ENCODE measurements at regions not wholly inside any gene's neighbourhood (a gene's known extent, or its start where the extent isn't known, plus 50 kb on each side); places are given as distances from the start of the nearest gene placed in this dataset.

DNA sequence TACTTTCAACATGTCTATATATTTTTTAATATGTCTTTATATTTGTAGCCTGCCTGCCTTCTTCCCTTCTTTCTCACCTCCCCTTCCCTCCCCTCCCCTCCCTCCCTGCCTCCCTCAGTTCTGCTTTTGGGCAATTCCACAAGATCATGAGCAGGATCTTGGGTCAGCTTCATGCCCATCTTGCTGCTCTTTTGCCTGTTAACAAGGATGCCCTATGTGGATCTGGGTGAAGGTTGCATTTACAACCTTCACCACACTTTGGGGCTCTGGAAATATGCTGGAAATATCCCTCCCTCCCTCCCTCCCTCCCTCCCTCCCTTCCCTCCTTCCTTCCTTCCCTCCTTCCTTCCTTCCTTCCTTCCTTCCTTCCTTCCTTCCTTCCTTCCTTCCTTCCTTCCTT, 334.1 kb upstream of the FAM98A start:
- H3K4me1 Mint-ChIP-seq (ENCODE audit: low read depth, unreplicated experiment): no peaks in the 10 kb centered on the region
- Histone ChIP-seq H3K79me2 (ENCODE audit: insufficient read depth, low read length) (no peaks in the 10 kb centered on the region), H4K20me1 (ENCODE audit: insufficient read depth, low read length) (no peaks in the 10 kb centered on the region), H3K9me3 (ENCODE audit: insufficient read depth, low read depth, low read length) (no peaks in the 10 kb centered on the region), H3K4me3 (ENCODE audit: insufficient read depth, low read depth, low read length) (no peak overlapping the region), H2AFZ (ENCODE audit: low read depth, low read length) (no peak overlapping the region), H3K4me1 (ENCODE audit: insufficient read depth, low read length) (no peaks in the 10 kb centered on the region), H3K27me3 (ENCODE audit: insufficient read depth, low read length) (no peaks in the 10 kb centered on the region), H3K36me3 (ENCODE audit: insufficient read depth, low read length) (no peaks in the 10 kb centered on the region), H3K9ac (ENCODE audit: low read length) (no peak overlapping the region), H3K27ac (ENCODE audit: low read depth, low read length) (no peak overlapping the region), H3K4me2 (ENCODE audit: low read length) (no peak overlapping the region)
- no peaks in the 10 kb centered on the region for H3K9me3 Mint-ChIP-seq (ENCODE audit: unreplicated experiment)
- no peaks in the 10 kb centered on the region for H3K36me3 Mint-ChIP-seq (ENCODE audit: low read depth, unreplicated experiment)
- FAIRE-seq (no peak), DNase-seq (ENCODE audit: low read depth) (no peak)
- H3K27ac Mint-ChIP-seq (ENCODE audit: unreplicated experiment): no peak overlapping the region
- no peaks in the 10 kb centered on the region for H3K27me3 Mint-ChIP-seq (ENCODE audit: low read depth, unreplicated experiment)
- TF ChIP-seq, protein P1, sequence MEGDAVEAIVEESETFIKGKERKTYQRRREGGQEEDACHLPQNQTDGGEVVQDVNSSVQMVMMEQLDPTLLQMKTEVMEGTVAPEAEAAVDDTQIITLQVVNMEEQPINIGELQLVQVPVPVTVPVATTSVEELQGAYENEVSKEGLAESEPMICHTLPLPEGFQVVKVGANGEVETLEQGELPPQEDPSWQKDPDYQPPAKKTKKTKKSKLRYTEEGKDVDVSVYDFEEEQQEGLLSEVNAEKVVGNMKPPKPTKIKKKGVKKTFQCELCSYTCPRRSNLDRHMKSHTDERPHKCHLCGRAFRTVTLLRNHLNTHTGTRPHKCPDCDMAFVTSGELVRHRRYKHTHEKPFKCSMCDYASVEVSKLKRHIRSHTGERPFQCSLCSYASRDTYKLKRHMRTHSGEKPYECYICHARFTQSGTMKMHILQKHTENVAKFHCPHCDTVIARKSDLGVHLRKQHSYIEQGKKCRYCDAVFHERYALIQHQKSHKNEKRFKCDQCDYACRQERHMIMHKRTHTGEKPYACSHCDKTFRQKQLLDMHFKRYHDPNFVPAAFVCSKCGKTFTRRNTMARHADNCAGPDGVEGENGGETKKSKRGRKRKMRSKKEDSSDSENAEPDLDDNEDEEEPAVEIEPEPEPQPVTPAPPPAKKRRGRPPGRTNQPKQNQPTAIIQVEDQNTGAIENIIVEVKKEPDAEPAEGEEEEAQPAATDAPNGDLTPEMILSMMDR (IDR thresholded peaks at IDR 0.05; ENCODE audit: insufficient read depth, low read depth, low read length): no peak
- TF ChIP-seq EZH2 (IDR thresholded peaks at IDR 0.05; ENCODE audit: insufficient read depth, low read length): no peak
- H3K4me3 Mint-ChIP-seq (ENCODE audit: unreplicated experiment): no peak overlapping the region

DNA sequence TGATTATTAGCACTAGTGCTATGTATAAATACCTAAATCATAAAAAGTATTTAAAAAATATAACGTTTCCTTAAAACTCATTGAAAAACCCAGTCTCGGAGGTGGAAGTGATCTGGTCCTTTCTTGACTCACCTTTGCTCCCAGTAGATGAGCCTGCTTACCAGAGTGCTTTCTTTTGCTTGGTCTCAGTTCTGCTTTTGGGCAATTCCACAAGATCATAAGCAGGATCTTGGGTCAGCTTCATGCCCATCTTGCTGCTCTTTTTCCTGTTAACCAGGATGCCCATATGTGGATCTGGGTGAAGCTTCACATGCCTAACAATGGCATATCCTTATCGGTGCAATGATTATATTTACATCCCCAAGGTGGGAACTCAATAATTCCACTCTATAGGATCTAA, 332.1 kb upstream of the FAM98A start:
- Mint-ChIP-seq H3K9me3 (ENCODE audit: unreplicated experiment) (no peaks in the 10 kb centered on the region), H3K27ac (ENCODE audit: unreplicated experiment) (no peak overlapping the region), H3K36me3 (ENCODE audit: low read depth, unreplicated experiment) (no peaks in the 10 kb centered on the region), H3K27me3 (ENCODE audit: low read depth, unreplicated experiment) (no peaks in the 10 kb centered on the region), H3K4me1 (ENCODE audit: low read depth, unreplicated experiment) (no peaks in the 10 kb centered on the region), H3K4me3 (ENCODE audit: unreplicated experiment) (no peak overlapping the region)
- H2AFZ ChIP-seq (ENCODE audit: low read depth, low read length): no peak overlapping the region
- no peak overlapping the region for H3K27ac ChIP-seq (ENCODE audit: low read depth, low read length)
- DNase-seq (ENCODE audit: low read depth): no peak
- no peak for FAIRE-seq
- H4K20me1 ChIP-seq (ENCODE audit: insufficient read depth, low read length): no peaks in the 10 kb centered on the region
- H3K4me1 ChIP-seq (ENCODE audit: insufficient read depth, low read length): no peaks in the 10 kb centered on the region
- no peaks in the 10 kb centered on the region for H3K27me3 ChIP-seq (ENCODE audit: insufficient read depth, low read length)
- no peaks in the 10 kb centered on the region for H3K9me3 ChIP-seq (ENCODE audit: insufficient read depth, low read depth, low read length)
- H3K79me2 ChIP-seq (ENCODE audit: insufficient read depth, low read length): no peaks in the 10 kb centered on the region
- no peak overlapping the region for H3K4me3 ChIP-seq (ENCODE audit: insufficient read depth, low read depth, low read length)
- no peaks in the 10 kb centered on the region for H3K36me3 ChIP-seq (ENCODE audit: insufficient read depth, low read length)
- H3K9ac ChIP-seq (ENCODE audit: low read length): no peak overlapping the region
- no peak overlapping the region for H3K4me2 ChIP-seq (ENCODE audit: low read length)
- no peak for TF ChIP-seq EZH2 (IDR thresholded peaks at IDR 0.05; ENCODE audit: insufficient read depth, low read length)
- TF ChIP-seq, protein P1 (IDR thresholded peaks at IDR 0.05; ENCODE audit: insufficient read depth, low read depth, low read length): no peak

DNA sequence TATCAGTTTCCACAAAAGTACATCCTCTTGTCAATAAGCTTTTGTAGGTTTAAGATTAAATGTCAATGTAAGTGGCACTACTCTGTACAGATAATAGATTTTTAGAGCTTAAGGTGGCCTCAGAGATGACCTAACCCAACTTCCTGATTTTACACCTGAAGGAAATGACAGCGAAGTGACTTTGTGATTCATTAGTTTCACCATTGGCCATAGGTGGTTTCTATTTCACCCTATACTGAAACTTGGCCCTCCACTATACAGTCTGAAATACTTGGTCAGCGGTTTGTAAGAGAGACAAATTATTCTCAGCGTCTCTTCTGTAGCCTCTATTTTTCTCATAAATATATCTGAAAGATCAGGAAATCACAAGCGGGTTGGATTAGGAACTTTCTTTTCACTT, 330.4 kb upstream of the FAM98A start:
- Histone ChIP-seq H3K79me2 (ENCODE audit: insufficient read depth, low read length) (no peaks in the 10 kb centered on the region), H3K36me3 (ENCODE audit: insufficient read depth, low read length) (no peaks in the 10 kb centered on the region), H3K9ac (ENCODE audit: low read length) (no peak overlapping the region), H3K4me3 (ENCODE audit: insufficient read depth, low read depth, low read length) (no peak overlapping the region), H3K9me3 (ENCODE audit: insufficient read depth, low read depth, low read length) (no peaks in the 10 kb centered on the region), H2AFZ (ENCODE audit: low read depth, low read length) (no peak overlapping the region), H4K20me1 (ENCODE audit: insufficient read depth, low read length) (no peaks in the 10 kb centered on the region), H3K4me1 (ENCODE audit: insufficient read depth, low read length) (no peaks in the 10 kb centered on the region), H3K4me2 (ENCODE audit: low read length) (no peak overlapping the region), H3K27ac (ENCODE audit: low read depth, low read length) (no peak overlapping the region), H3K27me3 (ENCODE audit: insufficient read depth, low read length) (no peaks in the 10 kb centered on the region)
- DNase-seq (ENCODE audit: low read depth) (no peak), FAIRE-seq (no peak)
- TF ChIP-seq, protein P1 (IDR thresholded peaks at IDR 0.05; ENCODE audit: insufficient read depth, low read depth, low read length): no peak
- TF ChIP-seq EZH2 (IDR thresholded peaks at IDR 0.05; ENCODE audit: insufficient read depth, low read length): no peak
- Mint-ChIP-seq H3K4me1 (ENCODE audit: low read depth, unreplicated experiment) (no peaks in the 10 kb centered on the region), H3K27ac (ENCODE audit: unreplicated experiment) (no peak overlapping the region), H3K36me3 (ENCODE audit: low read depth, unreplicated experiment) (no peaks in the 10 kb centered on the region), H3K4me3 (ENCODE audit: unreplicated experiment) (no peak overlapping the region), H3K9me3 (ENCODE audit: unreplicated experiment) (no peaks in the 10 kb centered on the region), H3K27me3 (ENCODE audit: low read depth, unreplicated experiment) (no peaks in the 10 kb centered on the region)
